OCI-LY1 (cell line): ENCODE measurements at regions not wholly inside any gene's neighbourhood (a gene's known extent, or its start where the extent isn't known, plus 50 kb on each side); places are given as distances from the start of the nearest gene placed in this dataset.

Source experiments
- H2AFZ ChIP-seq: fragments of 200-600 bp; sonication (generic), shearing (Covaris generic); 2 replicates; pipeline ENCODE4 v1.6.0; 2014; ENCODE audit warnings: antibody characterized with exemption, mild to moderate bottlenecking, low read length
- H3F3A ChIP-seq: fragments of 200-600 bp; sonication (generic), shearing (Covaris generic); 2 replicates; pipeline ENCODE4 v1.6.0; 2014; ENCODE audit warnings: mild to moderate bottlenecking, antibody characterized with exemption, low read length, moderate library complexity; ENCODE audit not compliant: insufficient read depth
- H3K27ac ChIP-seq: fragments of 200-600 bp; sonication (generic); 2 replicates; pipeline ENCODE4 v1.5.1; 2014; ENCODE audit warnings: low read length, mixed run types, mild to moderate bottlenecking, low read depth; ENCODE audit not compliant: poor library complexity, severe bottlenecking
- H3K27me3 ChIP-seq: fragments of 200-600 bp; sonication (generic); 2 replicates; pipeline ENCODE4 v1.6.0; 2014; ENCODE audit warnings: antibody characterized with exemption, mild to moderate bottlenecking, low read length, moderate library complexity; ENCODE audit not compliant: insufficient read depth
- H3K36me3 ChIP-seq: fragments of 200-600 bp; sonication (generic); 2 replicates; pipeline ENCODE4 v1.6.1; 2014; ENCODE audit warnings: mild to moderate bottlenecking, antibody characterized with exemption, low read length, moderate library complexity, mixed read lengths; ENCODE audit not compliant: insufficient read depth
- H3K4me1 ChIP-seq: fragments of 200-600 bp; sonication (generic); 2 replicates; pipeline ENCODE4 v1.5.1; 2014; ENCODE audit warnings: mild to moderate bottlenecking, low read length, moderate library complexity; ENCODE audit not compliant: insufficient read depth, severe bottlenecking
- H3K4me2 ChIP-seq: fragments of 200-600 bp; sonication (generic), shearing (Covaris generic); 2 replicates; pipeline ENCODE4 v1.6.1; 2014; ENCODE audit warnings: low read length
- H3K4me3 ChIP-seq: fragments of 200-600 bp; sonication (generic); 2 replicates; pipeline ENCODE4 v1.5.1; 2014; ENCODE audit warnings: low read length, low read depth, mild to moderate bottlenecking, mixed read lengths; ENCODE audit not compliant: poor library complexity, severe bottlenecking
- H3K79me2 ChIP-seq: fragments of 200-600 bp; shearing (Covaris generic); 2 replicates; pipeline ENCODE4 v1.6.1; 2016; ENCODE audit warnings: mixed run types, low read length, mixed read lengths; ENCODE audit not compliant: insufficient read depth
- H3K9ac ChIP-seq: fragments of 200-600 bp; sonication (generic), shearing (Covaris generic); 2 replicates; pipeline ENCODE4 v1.6.1; 2014; ENCODE audit warnings: mild to moderate bottlenecking, low read length, mixed read lengths
- H3K9me2 ChIP-seq: fragments of 200-600 bp; sonication (generic), shearing (Covaris generic); 2 replicates; pipeline ENCODE4 v1.6.1; 2014; ENCODE audit warnings: low read depth, mild to moderate bottlenecking, low read length, mixed read lengths
- H3K9me3 ChIP-seq: fragments of 200-600 bp; shearing (Covaris generic); 2 replicates; pipeline ENCODE4 v1.6.1; 2014; ENCODE audit warnings: low read length, mixed read lengths
- H4K20me1 ChIP-seq: fragments of 200-600 bp; sonication (generic), shearing (Covaris generic); 2 replicates; pipeline ENCODE4 v1.6.0; 2016; ENCODE audit warnings: mild to moderate bottlenecking, low read length; ENCODE audit not compliant: insufficient read depth
- CTCF ChIP-seq: fragments of 200-600 bp; sonication (generic), shearing (Covaris generic); IDR thresholded peaks from 2 replicates; pipeline ENCODE4 v1.5.1; 2017; ENCODE audit warnings: mild to moderate bottlenecking, antibody characterized with exemption, low read length, moderate library complexity, mixed read lengths
- EZH2 ChIP-seq: fragments of 200-600 bp; sonication (generic), shearing (Covaris generic); IDR thresholded peaks from 2 replicates; pipeline ENCODE4 v1.8.0; 2017; ENCODE audit warnings: borderline replicate concordance, mixed run types, mild to moderate bottlenecking, antibody characterized with exemption, low read length, moderate library complexity, mixed read lengths

- Histone ChIP-seq H3K9ac (no peak overlapping the region), H3K9me2 (no peaks in the 10 kb centered on the region), H3K4me1 (no peaks in the 10 kb centered on the region), H3F3A (no peaks in the 10 kb centered on the region), H3K4me2 (no peak overlapping the region), H2AFZ (no peak overlapping the region), H3K79me2 (no peaks in the 10 kb centered on the region), H3K27me3 (no peaks in the 10 kb centered on the region), H3K36me3 (no peaks in the 10 kb centered on the region), H4K20me1 (no peaks in the 10 kb centered on the region), H3K4me3 (no peak overlapping the region), H3K27ac (no peak overlapping the region), H3K9me3 (no peaks in the 10 kb centered on the region)
- no peak for TF ChIP-seq EZH2
- no peak for TF ChIP-seq CTCF
Observed at GRCh38 chr1:96087719-96088118, 633.9 kb upstream of the PTBP2 start.

GRCh38 chr1:96090134-96090533 lies 631.5 kb upstream of the PTBP2 start:
- TF ChIP-seq CTCF (no peak), EZH2 (no peak)
- no peak overlapping the region for H2AFZ ChIP-seq
- no peaks in the 10 kb centered on the region for H3K9me2 ChIP-seq
- no peaks in the 10 kb centered on the region for H3K9me3 ChIP-seq
- H3K4me1 ChIP-seq = no peaks in the 10 kb centered on the region
- no peaks in the 10 kb centered on the region for H3K36me3 ChIP-seq
- H3K27me3 ChIP-seq = no peaks in the 10 kb centered on the region
- H3K27ac ChIP-seq = no peak overlapping the region
- H3K4me2 ChIP-seq = no peak overlapping the region
- no peak overlapping the region for H3K9ac ChIP-seq
- H3F3A ChIP-seq = no peaks in the 10 kb centered on the region
- H4K20me1 ChIP-seq = no peaks in the 10 kb centered on the region
- no peaks in the 10 kb centered on the region for H3K79me2 ChIP-seq
- H3K4me3 ChIP-seq = no peak overlapping the region

- H2AFZ ChIP-seq = no peak overlapping the region
- no peaks in the 10 kb centered on the region for H3K79me2 ChIP-seq
- no peak overlapping the region for H3K27ac ChIP-seq
- no peak overlapping the region for H3K4me3 ChIP-seq
- no peak overlapping the region for H3K4me2 ChIP-seq
- no peak for TF ChIP-seq CTCF
- no peak for TF ChIP-seq EZH2
- H3K9me2 ChIP-seq = no peaks in the 10 kb centered on the region
- H3F3A ChIP-seq = no peaks in the 10 kb centered on the region
- H3K9me3 ChIP-seq = no peaks in the 10 kb centered on the region
- no peaks in the 10 kb centered on the region for H3K27me3 ChIP-seq
- H4K20me1 ChIP-seq = no peaks in the 10 kb centered on the region
- no peak overlapping the region for H3K9ac ChIP-seq
- H3K4me1 ChIP-seq = no peaks in the 10 kb centered on the region
- no peaks in the 10 kb centered on the region for H3K36me3 ChIP-seq
Observed at GRCh38 chr1:96095849-96096612, 625.6 kb upstream of the PTBP2 start.
